GM21390 (cell line): ENCODE measurements at regions not wholly inside any gene's neighbourhood (a gene's known extent, or its start where the extent isn't known, plus 50 kb on each side); places are given as distances from the start of the nearest gene placed in this dataset.
A peak's percentile ranks its signal among the peaks of the same experiment; 100 is the strongest.
"Not testable (repeated sequence)": the region's sequence is repeated elsewhere in the genome, so short reads cannot be mapped to it uniquely, and the experiment has no call there.

Experiments used
- ATAC-seq: cut with Tn5 transposase; IDR thresholded peaks from one replicate; pipeline ENCODE4 v1.9.1; 2021; ENCODE audit not compliant: unreplicated experiment

GRCh38 chr7:127530148-127530547 lies 55.2 kb downstream of the GCC1 start:
- no peak for ATAC-seq

DNA sequence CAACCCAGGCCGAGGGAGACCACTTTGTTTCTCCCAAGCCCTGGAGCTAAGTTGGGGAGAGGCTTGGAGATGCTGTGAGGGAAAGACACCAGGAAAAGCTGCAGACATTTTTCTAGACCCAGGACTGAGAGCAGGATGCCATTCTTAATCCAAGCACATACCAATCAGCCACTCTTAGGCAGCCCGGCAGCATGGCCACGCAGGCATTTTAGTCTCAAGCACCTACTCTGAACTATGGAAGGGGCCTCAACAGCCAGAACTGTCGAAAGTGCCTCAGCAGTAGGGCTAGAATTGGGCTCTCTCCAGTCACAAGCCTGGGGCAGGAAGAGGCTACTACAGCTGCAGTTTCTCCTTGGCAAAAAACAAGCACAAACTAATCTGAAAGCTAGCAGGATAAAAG lies 57.8 kb downstream of the GCC1 start:
- ATAC-seq, result no peak

DNA sequence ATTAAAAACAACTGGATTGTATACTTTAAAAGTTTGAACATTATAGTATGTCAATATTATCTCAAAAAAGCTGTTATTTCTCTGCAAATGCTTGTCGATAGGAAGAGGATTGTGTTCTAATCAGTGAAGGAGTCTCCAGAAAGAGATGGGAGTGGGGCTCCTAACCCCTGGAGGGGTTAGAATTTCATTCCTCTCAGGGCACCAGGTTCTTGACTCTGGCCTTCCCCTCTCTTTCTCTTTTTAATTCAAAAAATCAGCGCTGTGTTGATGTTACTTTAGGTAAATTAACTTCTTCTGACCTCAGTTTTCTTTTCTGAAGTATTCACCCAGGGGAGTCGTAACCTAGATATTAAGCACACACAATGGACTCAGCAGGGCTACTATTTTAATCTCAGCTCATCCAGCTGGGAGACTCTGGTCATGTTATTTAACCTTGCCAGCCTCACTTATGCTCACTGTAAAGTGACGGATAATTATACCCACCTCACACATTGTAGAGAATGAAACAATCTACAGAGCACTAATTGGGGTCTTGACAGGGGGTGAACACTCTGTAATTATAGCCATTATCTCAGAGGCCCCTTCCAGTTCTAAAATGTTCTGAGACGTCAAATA lies 59.4 kb downstream of the GCC1 start:
- no peak for ATAC-seq

- ATAC-seq, result no peak
Measured at GRCh38 chr7:127516320-127516719, 69.1 kb downstream of the GCC1 start.

- peak; percentile 51 for ATAC-seq
Measured at GRCh38 chr7:127514499-127514898, 70.9 kb downstream of the GCC1 start.

DNA sequence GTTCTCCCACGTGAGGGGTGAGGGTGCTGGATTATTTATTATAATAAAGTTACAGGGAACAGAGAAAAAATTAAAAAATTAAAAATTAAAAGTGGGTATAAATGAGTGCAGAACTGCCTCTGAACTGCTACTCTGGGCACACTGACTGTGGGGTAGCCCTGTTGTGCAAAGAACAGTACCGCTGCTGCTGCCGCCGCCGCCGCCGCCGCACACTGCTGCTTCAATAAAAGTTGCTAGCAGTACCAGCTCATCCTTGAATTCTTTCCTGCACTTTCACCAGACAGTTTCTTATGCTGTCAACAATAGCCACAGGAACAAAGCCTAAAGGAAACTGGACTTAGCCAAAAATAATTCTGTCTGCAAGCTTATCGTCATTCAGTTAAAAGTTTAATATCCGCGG lies 72.1 kb downstream of the GCC1 start:
- ATAC-seq, result no peak

DNA sequence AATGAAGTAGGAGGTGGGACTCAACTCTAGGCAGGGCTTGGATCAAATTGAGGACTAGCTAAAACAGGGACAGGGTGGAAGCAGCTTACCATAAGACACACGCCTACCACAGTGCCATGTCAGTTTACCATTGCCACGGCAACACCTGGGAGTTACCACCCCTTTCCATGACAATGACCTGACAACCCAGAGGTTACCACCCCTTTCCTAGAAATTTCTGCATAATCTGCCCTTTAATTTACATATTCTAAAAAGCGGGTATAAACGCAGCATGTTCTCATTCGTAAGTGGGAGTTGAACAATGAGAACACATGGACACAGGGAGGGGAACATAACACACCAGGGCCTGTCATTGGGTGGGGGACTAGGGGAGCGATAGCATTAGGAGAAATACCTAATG lies 72.7 kb downstream of the GCC1 start:
- ATAC-seq, result no peak

- no peak for ATAC-seq
Measured at GRCh38 chr7:127504715-127505114, 80.7 kb downstream of the GCC1 start.

GRCh38 chr7:127501817-127502216 lies 83.6 kb downstream of the GCC1 start:
- no peak for ATAC-seq

DNA sequence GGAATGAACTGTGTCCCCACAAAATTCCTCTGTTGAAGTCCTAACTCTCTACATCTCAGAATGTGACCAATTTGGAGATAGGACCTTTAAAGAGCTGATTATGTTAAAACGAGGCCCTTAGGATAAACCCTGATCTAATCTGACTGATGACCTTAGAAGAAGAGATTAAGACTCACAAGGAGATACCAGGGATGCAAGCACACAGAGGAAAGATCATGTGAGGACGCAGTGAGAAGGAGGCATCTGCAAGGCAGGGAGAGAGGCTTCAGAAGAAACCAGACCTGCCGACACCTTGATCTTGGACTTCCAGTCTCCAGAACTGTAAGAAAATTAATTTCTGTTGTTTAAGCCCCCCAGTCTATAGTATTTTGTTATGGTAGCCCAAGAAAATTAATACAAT lies 94.9 kb upstream of the ZNF800 start:
- no peak for ATAC-seq

DNA sequence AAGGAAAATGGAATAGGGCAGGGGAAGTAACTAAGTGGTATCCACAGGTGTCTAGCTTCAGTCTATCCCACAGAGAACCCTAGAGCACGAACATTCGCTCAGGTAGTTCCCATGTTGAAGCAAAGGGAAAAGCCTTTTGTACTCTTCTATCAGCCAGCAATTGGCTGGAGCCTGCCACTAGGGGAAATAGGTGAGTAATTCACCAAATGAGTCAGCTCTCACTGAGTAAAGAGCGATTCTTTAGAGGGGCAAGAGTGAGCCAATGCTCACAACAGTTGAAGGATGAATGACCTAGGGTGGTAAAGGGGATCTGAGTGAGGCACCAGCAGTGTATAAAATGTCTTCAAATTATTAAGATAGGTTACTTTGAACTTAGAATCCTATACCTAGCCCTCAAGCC lies 94.1 kb upstream of the ZNF800 start:
- ATAC-seq, result no peak

GRCh38 chr7:127485482-127485881 lies 93.0 kb upstream of the ZNF800 start:
- no peak for ATAC-seq

DNA sequence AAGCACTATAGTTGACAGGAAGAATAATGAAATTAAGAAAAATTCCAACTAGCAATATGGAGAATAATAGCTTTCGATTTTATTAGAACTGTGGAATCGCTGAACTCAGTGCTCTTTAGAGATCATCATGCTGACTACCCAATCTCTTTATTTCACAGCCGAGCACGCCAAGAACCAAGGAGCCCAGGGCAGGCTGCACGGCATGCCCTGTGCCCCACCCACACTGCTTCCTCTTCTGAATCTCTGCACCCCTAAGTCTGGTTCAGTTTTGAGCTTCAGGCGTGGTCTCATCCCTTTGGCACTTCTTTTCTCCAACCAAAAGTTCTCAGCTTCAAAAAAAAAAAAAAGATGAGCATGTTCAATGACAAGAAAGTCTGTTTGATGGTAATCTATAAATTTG lies 92.4 kb upstream of the ZNF800 start:
- no peak for ATAC-seq

- ATAC-seq, result no peak
Measured at GRCh38 chr7:127478461-127478860, 86.0 kb upstream of the ZNF800 start.

DNA sequence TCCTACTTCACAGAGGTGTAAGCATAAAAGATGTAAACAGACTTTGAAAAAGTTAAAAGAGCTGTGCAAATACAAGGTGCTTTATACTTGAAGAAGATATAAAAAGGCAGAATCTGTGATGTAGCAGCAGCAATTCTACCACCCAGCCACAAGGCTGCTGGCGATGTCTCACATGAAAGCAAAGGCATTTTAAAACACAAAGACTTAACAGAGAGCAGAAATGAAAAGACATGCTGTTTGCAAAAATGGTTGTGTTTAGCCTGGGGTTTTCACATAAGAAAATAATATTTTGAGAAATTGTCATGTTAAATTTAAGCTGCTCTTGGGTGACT lies 85.5 kb upstream of the ZNF800 start:
- no peak for ATAC-seq

GRCh38 chr7:127477295-127478023 lies 85.0 kb upstream of the ZNF800 start:
- ATAC-seq, result no peak

DNA sequence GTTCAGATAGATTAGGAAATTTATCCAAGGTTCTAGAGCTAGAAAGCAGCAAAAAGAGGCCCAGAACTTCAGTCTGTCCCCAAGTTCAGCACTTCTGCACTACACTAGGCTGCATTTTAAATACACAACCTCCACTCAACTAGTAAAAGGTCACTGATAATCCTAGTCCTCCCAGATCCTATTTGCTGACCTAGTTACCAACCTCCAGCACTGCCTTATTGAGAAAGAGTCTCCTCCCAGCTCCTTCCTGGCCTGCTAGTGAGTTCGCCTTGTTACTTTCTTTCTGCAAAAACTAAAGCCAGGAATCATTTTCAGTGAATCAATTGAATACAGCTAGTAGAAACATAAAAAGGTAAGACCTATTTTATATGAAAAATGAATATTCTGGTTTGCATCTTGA lies 84.1 kb upstream of the ZNF800 start:
- no peak for ATAC-seq

- no peak for ATAC-seq
Measured at GRCh38 chr7:127474457-127474856, 81.9 kb upstream of the ZNF800 start.

GRCh38 chr7:127473409-127473808 lies 80.9 kb upstream of the ZNF800 start:
- ATAC-seq, result no peak

DNA sequence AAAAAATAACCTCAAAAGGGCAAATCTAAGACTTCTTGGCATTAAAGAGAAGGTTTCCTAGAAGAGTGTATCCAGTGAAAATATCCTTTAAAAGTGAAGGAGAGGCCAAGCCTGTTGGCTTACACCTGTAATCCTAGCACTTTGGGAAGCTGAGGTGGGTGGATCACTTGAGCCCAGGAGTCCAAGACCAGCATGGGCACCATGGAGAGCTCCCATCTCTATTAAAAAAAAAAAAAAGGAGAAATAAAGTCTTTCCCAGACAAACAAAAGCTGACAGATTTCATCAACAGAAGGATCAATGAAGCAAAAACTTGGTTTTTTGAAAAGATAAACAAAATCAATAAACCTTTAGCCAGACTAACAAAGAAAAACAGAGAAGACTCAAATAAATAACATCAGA lies 67.6 kb upstream of the ZNF800 start:
- no peak for ATAC-seq

- not testable (repeated sequence) for ATAC-seq
Measured at GRCh38 chr7:127451258-127451657, 58.8 kb upstream of the ZNF800 start.

- ATAC-seq, result no peak
Measured at GRCh38 chr7:127448566-127448965, 56.1 kb upstream of the ZNF800 start.

DNA sequence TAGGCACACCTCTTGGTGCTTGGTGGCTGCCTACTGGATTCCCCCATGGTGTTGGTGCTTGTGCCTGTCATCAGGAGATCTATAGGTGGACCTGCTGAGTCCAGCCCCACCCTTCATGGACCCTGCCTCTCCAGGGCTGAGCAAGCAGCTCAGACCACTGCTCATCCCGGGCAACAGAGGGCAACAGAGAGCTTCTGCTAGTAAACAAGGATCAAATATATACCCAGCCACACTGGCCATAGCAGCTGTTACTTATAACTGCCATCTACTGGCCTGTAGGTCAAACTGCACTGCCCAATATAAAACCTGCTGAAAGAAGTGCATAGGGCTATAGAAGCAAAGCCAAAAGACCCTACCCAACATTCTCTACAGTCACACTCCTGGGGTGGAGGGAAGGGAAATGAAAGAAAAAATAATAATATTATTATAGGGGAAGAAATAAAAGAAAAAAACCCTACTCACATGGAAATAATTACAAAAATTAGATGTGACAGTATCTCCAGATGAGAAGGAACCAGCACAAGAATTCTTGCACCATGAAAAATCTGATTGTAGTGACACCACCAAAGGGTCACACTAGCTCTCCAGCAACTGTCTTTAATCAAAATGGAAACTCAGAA lies 54.9 kb upstream of the ZNF800 start:
- ATAC-seq, result peak; percentile 100
